Suprapubic skin (tissue), 4 donors: ENCODE measurements at regions not wholly inside any gene's neighbourhood (a gene's known extent, or its start where the extent isn't known, plus 50 kb on each side); places are given as distances from the start of the nearest gene placed in this dataset.
"Not testable (repeated sequence)": the region's sequence is repeated elsewhere in the genome, so short reads cannot be mapped to it uniquely, and the experiment has no call there.

Experiments used
- POLR2A ChIP-seq, 2 donors: fragments of 450-650 bp; IDR thresholded peaks; one replicate each; pipeline ENCODE4 v1.6.1; 2017; ENCODE audit warnings: antibody characterized with exemption in 2 of 2, mild to moderate bottlenecking in 2 of 2, moderate library complexity in 2 of 2
- POLR2AphosphoS5 ChIP-seq, 3 donors: sonication (generic); formaldehyde crosslinking; IDR thresholded peaks; one replicate each; pipeline ENCODE4 v1.6.1; 2017; ENCODE audit warnings: antibody characterized with exemption in 3 of 3
- TF ChIP-seq, protein P1 (sequence below), 2 donors: fragments of 200-600 bp in 1 of 2; fragments of 450-650 bp in 1 of 2; sonication (generic) in 1 of 2; IDR thresholded peaks; one replicate each; pipeline ENCODE4 v1.5.1; 2016 to 2019; ENCODE audit warnings: antibody characterized with exemption in 2 of 2, mild to moderate bottlenecking in 1 of 2, moderate library complexity in 1 of 2

DNA sequence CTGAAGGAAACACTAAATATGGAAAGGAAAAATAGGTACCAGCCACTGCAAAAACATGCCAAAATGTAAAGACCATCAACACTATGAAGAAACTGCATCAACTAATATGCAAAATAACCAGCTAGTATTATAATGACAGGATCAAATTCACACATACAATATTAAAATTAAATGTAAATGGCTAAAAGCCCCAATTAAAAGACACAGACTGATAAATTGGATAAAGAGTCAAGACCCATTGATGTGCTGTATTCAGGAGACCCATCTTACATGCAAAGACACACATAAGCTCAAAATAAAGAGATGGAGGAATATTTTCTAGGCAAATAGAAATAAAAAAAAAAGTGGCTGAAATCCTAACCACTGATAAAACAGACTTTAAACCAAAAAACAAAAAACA lies 427.5 kb upstream of the ADGRB3 start:
- TF ChIP-seq, protein P1, sequence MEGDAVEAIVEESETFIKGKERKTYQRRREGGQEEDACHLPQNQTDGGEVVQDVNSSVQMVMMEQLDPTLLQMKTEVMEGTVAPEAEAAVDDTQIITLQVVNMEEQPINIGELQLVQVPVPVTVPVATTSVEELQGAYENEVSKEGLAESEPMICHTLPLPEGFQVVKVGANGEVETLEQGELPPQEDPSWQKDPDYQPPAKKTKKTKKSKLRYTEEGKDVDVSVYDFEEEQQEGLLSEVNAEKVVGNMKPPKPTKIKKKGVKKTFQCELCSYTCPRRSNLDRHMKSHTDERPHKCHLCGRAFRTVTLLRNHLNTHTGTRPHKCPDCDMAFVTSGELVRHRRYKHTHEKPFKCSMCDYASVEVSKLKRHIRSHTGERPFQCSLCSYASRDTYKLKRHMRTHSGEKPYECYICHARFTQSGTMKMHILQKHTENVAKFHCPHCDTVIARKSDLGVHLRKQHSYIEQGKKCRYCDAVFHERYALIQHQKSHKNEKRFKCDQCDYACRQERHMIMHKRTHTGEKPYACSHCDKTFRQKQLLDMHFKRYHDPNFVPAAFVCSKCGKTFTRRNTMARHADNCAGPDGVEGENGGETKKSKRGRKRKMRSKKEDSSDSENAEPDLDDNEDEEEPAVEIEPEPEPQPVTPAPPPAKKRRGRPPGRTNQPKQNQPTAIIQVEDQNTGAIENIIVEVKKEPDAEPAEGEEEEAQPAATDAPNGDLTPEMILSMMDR (IDR thresholded peaks at IDR 0.05) = not testable (repeated sequence)
- TF ChIP-seq POLR2A, POLR2AphosphoS5 (IDR thresholded peaks at IDR 0.05): not testable (repeated sequence)
